Anterior cingulate cortex (tissue), 58 donors: ENCODE measurements at regions not wholly inside any gene's neighbourhood (a gene's known extent, or its start where the extent isn't known, plus 50 kb on each side); places are given as distances from the start of the nearest gene placed in this dataset.

Experiments
- DNase-seq, 58 donors: peaks; one replicate each; lab custom pipeline; 2025; lab: John Stamatoyannopoulos, UW

DNA sequence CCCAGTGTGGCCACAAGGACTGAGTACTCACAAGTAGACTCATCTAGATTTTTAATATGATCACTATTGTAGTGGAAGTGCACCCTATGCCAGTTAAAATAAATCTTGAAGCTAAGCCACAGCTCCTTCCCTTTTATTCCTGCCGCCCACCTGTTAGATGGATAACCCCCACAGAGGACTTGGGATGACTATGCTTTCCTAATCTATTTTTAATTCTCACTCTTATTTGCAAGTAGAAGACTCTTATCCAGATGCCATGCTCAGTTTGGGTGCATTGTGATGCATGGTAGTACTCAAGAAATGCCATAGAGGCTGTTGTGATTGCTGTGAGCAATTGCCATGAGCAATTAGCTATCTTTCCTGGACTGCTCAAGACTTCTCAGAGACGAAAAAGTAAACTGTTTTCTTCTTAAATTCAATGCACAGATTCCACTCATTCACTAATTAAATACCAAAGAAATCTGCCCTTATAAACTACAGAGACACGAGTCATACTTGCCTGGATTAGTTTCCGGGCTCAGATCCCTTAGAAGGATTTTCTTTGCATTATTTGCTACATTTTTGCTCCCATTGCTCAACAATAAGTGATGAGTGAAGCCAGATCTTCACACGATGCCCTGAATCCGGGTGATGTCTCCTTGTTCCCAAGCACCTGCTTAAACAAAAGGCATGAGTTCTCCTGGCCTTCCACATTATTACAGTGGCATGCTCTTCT, 472.1 kb downstream of the SOX2 start:
- DNase-seq = no peak

GRCh38 chr3:182185313-182185712, 473.6 kb downstream of the SOX2 start:
- DNase-seq = no peak

DNA sequence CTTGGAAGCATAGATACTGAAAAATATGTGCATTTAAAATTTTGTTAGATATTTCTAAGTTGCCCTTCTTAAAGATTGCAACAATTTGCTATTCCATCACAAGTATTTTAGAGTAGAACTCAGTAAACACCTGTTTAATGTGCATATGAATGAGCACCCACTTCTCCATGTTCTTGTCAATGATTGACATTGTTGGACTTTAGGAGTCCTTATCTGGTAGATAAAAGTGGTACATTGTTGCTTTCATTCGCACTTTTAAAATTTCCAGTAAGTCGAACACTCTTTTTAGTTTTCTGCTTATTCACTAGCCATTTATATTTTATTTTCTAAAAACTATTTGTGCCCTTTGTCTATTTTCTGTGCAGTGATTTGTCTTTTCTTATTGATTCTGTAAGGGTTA, 478.3 kb downstream of the SOX2 start:
- DNase-seq = no peak

DNA sequence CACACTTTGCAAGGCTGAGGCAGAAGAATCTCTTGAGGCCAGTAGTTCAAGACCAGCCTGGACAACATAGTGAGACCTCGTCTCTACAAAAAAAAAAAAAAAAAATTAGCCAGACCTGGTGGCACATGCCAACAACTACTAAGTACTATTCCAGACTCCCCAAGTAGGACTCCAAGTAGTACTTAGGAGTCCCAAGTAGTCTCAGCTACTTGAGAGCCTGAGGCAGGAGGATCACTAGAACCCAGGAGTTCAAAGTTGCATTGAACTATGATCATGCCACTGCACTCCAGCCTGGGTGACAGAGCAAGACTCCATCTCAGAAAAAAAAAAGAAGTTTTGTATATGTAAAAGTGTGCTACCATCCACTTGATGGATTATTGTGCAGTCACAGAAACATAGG, 486.6 kb downstream of the SOX2 start:
- no peak for DNase-seq

DNA sequence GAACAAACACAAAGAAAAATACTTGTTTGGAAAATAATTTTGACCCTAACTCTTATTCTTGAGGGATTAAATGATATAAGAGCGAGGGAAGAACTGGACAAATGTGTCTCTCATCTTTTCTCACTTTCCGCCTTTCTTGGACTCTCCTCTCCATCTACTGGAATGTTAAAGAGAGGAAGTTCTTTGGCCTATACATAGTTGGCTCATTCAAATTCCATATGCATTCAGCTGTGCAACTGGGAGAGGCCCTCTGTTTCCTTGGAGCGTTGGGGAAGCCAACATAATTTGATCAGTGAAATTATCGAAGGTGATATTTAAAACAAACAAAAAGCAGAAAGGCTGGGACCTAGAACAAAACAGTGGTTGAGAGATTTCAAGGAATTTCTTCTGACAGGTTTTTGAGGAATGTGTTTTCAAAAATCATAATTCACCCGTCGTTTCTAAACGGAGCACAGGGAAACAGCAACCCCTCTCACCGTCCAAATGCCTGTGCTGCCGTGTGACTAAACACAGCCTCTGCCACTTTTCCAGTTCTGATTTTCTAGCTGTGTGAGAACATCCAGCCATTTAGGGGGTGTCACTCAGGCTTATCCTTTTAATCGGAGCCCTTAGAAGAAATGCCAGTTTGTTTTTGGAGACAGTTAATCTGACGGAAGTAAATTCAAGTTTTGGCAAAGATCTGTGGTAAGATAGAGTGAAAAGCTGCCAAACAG, 489.9 kb downstream of the SOX2 start:
- DNase-seq = no peak

DNA sequence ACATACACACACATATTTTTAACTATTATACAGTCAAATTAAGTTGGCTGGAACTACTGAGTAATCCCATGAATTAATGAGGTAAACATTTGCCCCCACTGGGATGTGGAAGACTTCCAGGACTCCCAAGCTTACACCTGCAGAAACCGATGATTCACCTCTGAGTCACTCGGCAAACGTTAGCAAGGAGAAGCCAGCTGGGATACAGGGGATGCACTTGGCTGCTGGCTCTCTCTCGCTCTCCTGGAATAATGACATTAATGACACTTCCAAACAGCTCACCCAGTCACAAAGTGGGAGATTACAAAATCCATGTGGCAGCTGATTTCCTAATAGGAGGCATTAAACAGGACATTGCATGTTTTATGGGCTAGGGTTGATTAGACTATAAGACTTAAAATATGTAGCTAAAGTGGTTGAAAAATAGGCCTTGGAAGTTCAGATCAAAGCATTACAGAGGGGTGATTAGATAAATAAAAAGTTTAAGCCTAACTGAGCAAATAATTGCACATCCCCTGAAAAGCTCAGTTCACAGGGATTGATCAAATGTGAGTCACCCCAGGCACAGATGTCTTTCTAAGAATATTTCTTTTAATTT, 500.9 kb downstream of the SOX2 start:
- DNase-seq = peak in 8 of 58 donors; percentile 1 to 38 (median 10)

GRCh38 chr3:182214416-182214815, 502.7 kb downstream of the SOX2 start:
- no peak for DNase-seq

GRCh38 chr3:182215881-182216280, 504.2 kb downstream of the SOX2 start:
- DNase-seq = no peak

DNA sequence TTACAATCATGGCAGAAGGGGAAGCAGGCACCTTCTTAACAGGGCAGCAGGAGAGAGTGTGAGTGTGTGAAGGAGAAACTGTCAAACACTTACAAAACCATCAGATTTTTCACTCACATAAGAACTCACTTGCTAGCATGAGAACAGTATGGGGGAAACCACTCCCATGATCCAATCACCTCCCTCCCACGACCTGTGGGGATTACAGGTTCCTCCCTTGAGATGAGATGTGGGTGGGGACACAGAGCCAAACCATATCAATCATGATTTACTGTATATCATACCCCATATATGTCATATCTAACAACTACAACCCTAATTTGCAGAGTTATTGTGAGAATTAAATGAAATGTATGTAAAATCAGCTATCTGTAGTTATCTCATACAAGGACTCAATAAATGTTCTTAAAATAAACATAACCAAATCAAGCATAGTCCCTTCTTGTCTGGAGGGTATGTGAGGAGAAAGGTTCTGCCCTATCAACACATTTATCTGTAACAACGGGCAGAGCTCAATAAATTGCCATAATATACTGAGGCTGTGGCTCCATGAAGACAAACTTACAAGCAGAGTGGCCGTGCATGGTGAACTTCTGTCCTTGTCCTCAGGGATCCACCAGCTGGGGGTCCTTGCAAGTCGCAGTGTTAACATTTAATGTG, 504.7 kb downstream of the SOX2 start:
- no peak for DNase-seq

DNA sequence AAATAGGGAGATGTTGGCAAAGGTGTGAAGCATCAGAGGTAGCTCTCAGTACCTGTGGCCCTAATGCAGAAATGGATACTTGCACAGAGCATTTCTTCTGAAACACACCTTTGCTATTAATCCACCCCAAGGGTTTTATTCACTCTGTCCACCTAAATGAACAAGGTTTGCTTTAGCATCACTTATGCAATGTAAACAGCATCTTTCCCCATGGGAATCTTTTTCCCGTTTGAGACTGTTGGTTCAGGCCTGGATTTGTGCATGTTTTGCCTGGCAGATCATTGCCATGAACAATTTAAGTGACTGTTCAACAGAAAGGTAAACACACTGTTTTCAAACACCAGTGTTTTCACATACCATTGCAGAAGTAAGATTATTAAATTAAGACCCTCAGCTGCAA, 508.3 kb downstream of the SOX2 start:
- DNase-seq = no peak

- DNase-seq = no peak
Measured at GRCh38 chr3:182220471-182220870, 508.7 kb downstream of the SOX2 start.

GRCh38 chr3:182226995-182227394, 515.3 kb downstream of the SOX2 start:
- DNase-seq = no peak

- no peak for DNase-seq
Measured at GRCh38 chr3:182233405-182233804, 521.7 kb downstream of the SOX2 start.

DNA sequence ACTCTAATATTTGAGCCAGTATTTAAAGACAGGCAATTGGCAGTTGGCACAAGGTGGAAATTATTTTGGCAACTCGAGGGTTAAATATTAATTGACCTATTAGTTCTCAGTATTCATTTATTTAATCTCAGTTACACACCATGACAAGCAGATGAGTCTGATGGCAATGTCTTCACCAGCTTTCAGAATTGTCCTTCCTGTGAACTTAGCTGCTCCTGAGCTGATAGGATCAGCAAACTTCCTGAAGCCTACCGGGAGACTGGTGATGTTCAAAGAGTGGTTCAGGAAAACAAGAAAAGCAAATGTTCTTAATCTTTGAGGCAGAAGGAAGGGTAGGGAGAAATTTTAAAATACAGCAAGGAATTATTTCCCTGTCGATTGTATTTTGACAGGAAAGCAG, 522.2 kb downstream of the SOX2 start:
- DNase-seq = no peak

- no peak for DNase-seq
Measured at GRCh38 chr3:182234881-182235280, 523.2 kb downstream of the SOX2 start.

DNA sequence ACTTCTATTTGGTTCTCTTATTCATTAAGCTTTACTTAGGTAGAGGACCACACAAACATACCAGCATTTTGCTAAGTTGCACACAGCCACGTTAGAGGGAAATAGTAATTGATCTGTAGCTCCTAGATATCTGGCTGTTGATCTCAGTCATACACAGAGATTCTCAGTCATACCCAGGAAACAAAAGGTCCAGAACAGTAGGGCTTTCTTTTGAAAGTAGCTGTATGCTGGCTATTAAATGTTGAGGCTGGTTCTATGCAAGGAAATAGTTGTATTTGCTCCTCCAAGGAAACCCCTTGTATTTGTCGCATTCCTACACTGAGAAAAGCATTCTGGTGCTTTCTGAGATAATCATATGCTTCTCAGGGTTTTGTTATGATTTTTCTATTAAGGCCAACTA, 523.8 kb downstream of the SOX2 start:
- no peak for DNase-seq

DNA sequence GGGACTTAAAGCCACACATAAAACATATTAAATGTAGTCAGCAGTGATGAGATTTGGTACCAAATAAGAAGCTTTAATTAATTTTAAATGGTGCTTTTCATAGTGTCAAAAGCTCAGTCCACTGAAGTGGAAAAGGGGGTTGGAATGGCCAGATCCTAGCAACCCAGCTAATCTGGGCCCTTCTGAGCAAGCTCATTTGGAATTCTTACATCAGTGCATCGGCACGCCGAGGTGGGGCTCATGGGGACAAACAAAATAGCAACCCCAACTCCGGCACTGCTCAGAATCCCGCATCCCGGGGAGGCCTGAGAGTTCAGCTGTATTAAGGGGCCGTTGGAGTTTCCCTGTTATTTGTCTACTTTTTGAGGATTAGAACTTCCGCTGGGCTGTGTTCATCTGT, 526.4 kb downstream of the SOX2 start:
- peak in 53 of 58 donors; percentile 12 to 85 (median 52) for DNase-seq

- DNase-seq = no peak
Measured at GRCh38 chr3:182239316-182239715, 527.6 kb downstream of the SOX2 start.

- no peak for DNase-seq
Measured at GRCh38 chr3:182240474-182240873, 528.7 kb downstream of the SOX2 start.

DNA sequence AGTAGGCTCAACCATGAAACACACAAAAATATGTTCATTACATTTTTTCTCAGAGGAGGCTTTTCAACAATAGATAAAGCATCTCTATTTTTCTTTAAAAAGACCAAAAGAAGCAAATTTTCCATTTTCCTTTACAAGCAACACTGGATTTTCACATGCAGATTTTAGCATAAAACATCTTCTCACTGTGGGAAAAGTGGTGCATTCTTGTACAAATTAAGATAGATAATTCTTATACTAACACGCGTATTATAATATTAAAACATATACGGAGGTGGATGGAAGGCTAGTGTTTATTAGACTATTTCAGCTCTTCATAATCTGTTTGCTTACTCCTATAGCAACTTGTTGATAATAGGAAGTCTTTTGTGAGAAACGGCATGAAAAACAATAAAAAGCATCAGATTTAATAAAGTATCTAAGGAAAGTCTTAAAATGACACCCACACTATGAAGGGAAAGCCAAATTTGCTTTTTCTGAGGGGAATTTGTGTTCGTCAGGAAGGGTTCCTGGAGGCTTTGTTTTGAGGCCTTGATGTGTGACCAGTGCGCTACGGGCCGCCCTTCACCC, 529.6 kb downstream of the SOX2 start:
- DNase-seq = no peak
